NT2/D1 (cell line): ENCODE measurements at regions not wholly inside any gene's neighbourhood (a gene's known extent, or its start where the extent isn't known, plus 50 kb on each side); places are given as distances from the start of the nearest gene placed in this dataset.

Experiments
- SUZ12 ChIP-seq: IDR thresholded peaks from 2 replicates; pipeline ENCODE4 v1.6.1; 2011; ENCODE audit not compliant: insufficient read length, insufficient read depth; ENCODE audit errors: extremely low read depth
- YY1 ChIP-seq: IDR thresholded peaks from 2 replicates; pipeline ENCODE4 v1.6.1; 2011; ENCODE audit not compliant: insufficient read length, insufficient read depth
- ZNF274 ChIP-seq: IDR thresholded peaks from 2 replicates; pipeline ENCODE4 v1.6.1; 2011; ENCODE audit warnings: mild to moderate bottlenecking, low read depth, low read length

- TF ChIP-seq ZNF274 (no peak), SUZ12 (no peak), YY1 (no peak)
These were observed 284.2 kb upstream of the NMUR2 start for GRCh38 chr5:152689250-152689711.
